GM08714 (cell line): ENCODE measurements at regions not wholly inside any gene's neighbourhood (a gene's known extent, or its start where the extent isn't known, plus 50 kb on each side); places are given as distances from the start of the nearest gene placed in this dataset.

Experiments
- H3K4me3 ChIP-seq: fragments of 200-500 bp; sonication (Bioruptor generic); 2 replicates; pipeline ENCODE4 v1.5.1; 2014; ENCODE audit warnings: mild to moderate bottlenecking, low read length, inconsistent platforms
- ZNF274 ChIP-seq: IDR thresholded peaks from 2 replicates; pipeline ENCODE4 v1.6.1; 2012; ENCODE audit warnings: mild to moderate bottlenecking, low read depth, low read length

GRCh38 chr12:107385509-107385908 lies 292.2 kb upstream of the CRY1 start:
- no peak overlapping the region for H3K4me3 ChIP-seq
- TF ChIP-seq ZNF274, result no peak

GRCh38 chr12:107386569-107386968 lies 293.2 kb upstream of the CRY1 start:
- no peak overlapping the region for H3K4me3 ChIP-seq
- no peak for TF ChIP-seq ZNF274

GRCh38 chr12:107388263-107388662 lies 294.9 kb upstream of the CRY1 start:
- no peak overlapping the region for H3K4me3 ChIP-seq
- no peak for TF ChIP-seq ZNF274

- no peak for TF ChIP-seq ZNF274
Measured at GRCh38 chr12:107390414-107390813, 295.2 kb upstream of the PWP1 start.

GRCh38 chr12:107393043-107393717 lies 292.4 kb upstream of the PWP1 start:
- TF ChIP-seq ZNF274, result no peak
- H3K4me3 ChIP-seq, result no peak overlapping the region

More at GRCh38 chr12:107390414-107390813, 295.2 kb upstream of the PWP1 start:
- no peak overlapping the region for H3K4me3 ChIP-seq

GRCh38 chr12:107394693-107395092 lies 290.9 kb upstream of the PWP1 start:
- TF ChIP-seq ZNF274, result no peak
- no peak overlapping the region for H3K4me3 ChIP-seq

- TF ChIP-seq ZNF274, result no peak
- no peak overlapping the region for H3K4me3 ChIP-seq
Measured at GRCh38 chr12:107395817-107396216, 289.8 kb upstream of the PWP1 start.

GRCh38 chr12:107396991-107397390 lies 288.6 kb upstream of the PWP1 start:
- no peak for TF ChIP-seq ZNF274
- H3K4me3 ChIP-seq, result no peak overlapping the region

- TF ChIP-seq ZNF274, result no peak
- no peak overlapping the region for H3K4me3 ChIP-seq
Measured at GRCh38 chr12:107397890-107398500, 287.6 kb upstream of the PWP1 start.

GRCh38 chr12:107399046-107399445 lies 286.6 kb upstream of the PWP1 start:
- no peak overlapping the region for H3K4me3 ChIP-seq
- no peak for TF ChIP-seq ZNF274

GRCh38 chr12:107400686-107401447 lies 284.7 kb upstream of the PWP1 start:
- no peak for TF ChIP-seq ZNF274
- H3K4me3 ChIP-seq, result no peak overlapping the region

GRCh38 chr12:107402041-107403022 lies 283.3 kb upstream of the PWP1 start:
- no peak for TF ChIP-seq ZNF274
- no peak overlapping the region for H3K4me3 ChIP-seq

GRCh38 chr12:107404981-107405380 lies 280.6 kb upstream of the PWP1 start:
- TF ChIP-seq ZNF274, result no peak
- no peak overlapping the region for H3K4me3 ChIP-seq

- no peak overlapping the region for H3K4me3 ChIP-seq
- TF ChIP-seq ZNF274, result no peak
Measured at GRCh38 chr12:107405436-107405835, 280.2 kb upstream of the PWP1 start.
